ENCODE measurements at regions not wholly inside any gene's neighbourhood (a gene's known extent, or its start where the extent isn't known, plus 50 kb on each side); places are given as distances from the start of the nearest gene placed in this dataset.

GRCh38 chr16:50980666-50981065 is 170.4 kb downstream of the SALL1 start:
- no peak overlapping the region for H3K4me3 ChIP-seq (ENCODE audit: low read depth, low read length)
- TF ChIP-seq CTCF (IDR thresholded peaks at IDR 0.05; ENCODE audit: low read depth, low read length) = no peak

- no peak for TF ChIP-seq CTCF (IDR thresholded peaks at IDR 0.05; ENCODE audit: low read depth, low read length)
- H3K4me3 ChIP-seq (ENCODE audit: low read depth, low read length) = no peak overlapping the region
Observed at GRCh38 chr16:50979806-50980620, 171.1 kb downstream of the SALL1 start.

GRCh38 chr16:50977138-50977537 is 173.9 kb downstream of the SALL1 start:
- H3K4me3 ChIP-seq (ENCODE audit: low read depth, low read length) = no peak overlapping the region
- no peak for TF ChIP-seq CTCF (IDR thresholded peaks at IDR 0.05; ENCODE audit: low read depth, low read length)

GRCh38 chr16:50974438-50975036 is 176.5 kb downstream of the SALL1 start:
- no peak for TF ChIP-seq CTCF (IDR thresholded peaks at IDR 0.05; ENCODE audit: low read depth, low read length)

GRCh38 chr16:50972876-50973275 is 178.2 kb downstream of the SALL1 start:
- TF ChIP-seq CTCF (IDR thresholded peaks at IDR 0.05; ENCODE audit: low read depth, low read length) = no peak
- H3K4me3 ChIP-seq (ENCODE audit: low read depth, low read length) = no peak overlapping the region

More at GRCh38 chr16:50974438-50975036, 176.5 kb downstream of the SALL1 start:
- no peak overlapping the region for H3K4me3 ChIP-seq (ENCODE audit: low read depth, low read length)

GRCh38 chr16:50970281-50970680 is 180.8 kb downstream of the SALL1 start:
- no peak overlapping the region for H3K4me3 ChIP-seq (ENCODE audit: low read depth, low read length)
- TF ChIP-seq CTCF (IDR thresholded peaks at IDR 0.05; ENCODE audit: low read depth, low read length) = no peak

All from WI38 (cell line).